ENCODE measurements at regions not wholly inside any gene's neighbourhood (a gene's known extent, or its start where the extent isn't known, plus 50 kb on each side); places are given as distances from the start of the nearest gene placed in this dataset.

- no peak for TF ChIP-seq EZH2 (IDR thresholded peaks at IDR 0.05; ENCODE audit: low read length, missing control alignments)
- TF ChIP-seq CTCF (conservative IDR thresholded peaks at IDR 0.05 in 1 of 2, IDR thresholded peaks at IDR 0.05 in 1 of 2; ENCODE audit: low read depth in 1 of 2, low read length in 2 of 2): no peak
Observed at GRCh38 chr6:87822011-87822410, 120.0 kb upstream of the AKIRIN2 start.
